Stimulated activated naive CD8-positive, alpha-beta T cell treated with anti-CD3 and anti-CD28 coated beads, Interleukin-15, Interleukin-2, amounts not matched to agents 100 ng/mL and 50 ng/mL, for 24 hours (primary cell): ENCODE measurements at regions not wholly inside any gene's neighbourhood (a gene's known extent, or its start where the extent isn't known, plus 50 kb on each side); places are given as distances from the start of the nearest gene placed in this dataset.
"Not testable (repeated sequence)": the region's sequence is repeated elsewhere in the genome, so short reads cannot be mapped to it uniquely, and the experiment has no call there.

Source experiments
- H3K27ac Mint-ChIP-seq: one replicate; pipeline ENCODE4 v1.8.0; 2021; ENCODE audit warnings: mild to moderate bottlenecking, mixed read lengths
- H3K27me3 Mint-ChIP-seq: one replicate; pipeline ENCODE4 v1.8.0; 2021; ENCODE audit warnings: mixed read lengths
- H3K36me3 Mint-ChIP-seq: one replicate; pipeline ENCODE4 v1.8.0; 2021; ENCODE audit warnings: low read depth, mixed read lengths
- H3K4me1 Mint-ChIP-seq: one replicate; pipeline ENCODE4 v1.8.0; 2021; ENCODE audit warnings: low read depth, mixed read lengths
- H3K4me3 Mint-ChIP-seq: one replicate; pipeline ENCODE4 v1.8.0; 2021; ENCODE audit warnings: mild to moderate bottlenecking, mixed read lengths
- H3K9me3 Mint-ChIP-seq: one replicate; pipeline ENCODE4 v1.8.0; 2021; ENCODE audit warnings: mixed read lengths

GRCh38 chr17:20702692-20703091 lies 123.2 kb downstream of the CDRT15L2 start:
- Mint-ChIP-seq H3K4me1 (peaks cover 20% of the 10 kb centered on the region), H3K4me3 (no peak overlapping the region), H3K9me3 (no peaks in the 10 kb centered on the region), H3K36me3 (no peaks in the 10 kb centered on the region), H3K27ac (no peak overlapping the region), H3K27me3 (no peaks in the 10 kb centered on the region)

GRCh38 chr17:20703781-20704180 lies 124.3 kb downstream of the CDRT15L2 start:
- Mint-ChIP-seq H3K4me3 (no peak overlapping the region), H3K36me3 (no peaks in the 10 kb centered on the region), H3K27ac (no peak overlapping the region)

DNA sequence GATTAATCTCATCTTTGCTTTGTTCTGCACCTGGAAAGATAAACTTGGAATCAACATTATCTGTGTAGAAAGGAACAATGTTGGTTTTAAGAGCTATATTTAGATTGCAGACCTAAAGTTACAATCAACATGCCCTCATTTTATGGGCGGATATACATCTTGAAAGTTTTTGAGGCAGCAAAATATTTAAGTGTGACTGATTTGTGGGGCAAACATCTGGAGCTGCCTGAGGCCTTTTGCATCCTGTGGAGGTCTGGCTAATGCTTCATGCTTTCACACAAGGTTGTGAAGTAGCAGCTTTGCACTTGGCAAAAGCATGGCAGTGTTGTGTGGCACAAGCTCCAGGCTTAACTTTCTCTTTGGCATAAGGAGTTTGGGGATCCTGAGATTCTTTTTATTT lies 125.7 kb downstream of the CDRT15L2 start:
- not testable (repeated sequence) for H3K4me3 Mint-ChIP-seq, H3K4me1 Mint-ChIP-seq, H3K27ac Mint-ChIP-seq, H3K36me3 Mint-ChIP-seq, H3K27me3 Mint-ChIP-seq, H3K9me3 Mint-ChIP-seq

More at GRCh38 chr17:20703781-20704180, 124.3 kb downstream of the CDRT15L2 start:
- peaks cover 11% of the 10 kb centered on the region for H3K4me1 Mint-ChIP-seq
- H3K9me3 Mint-ChIP-seq = no peaks in the 10 kb centered on the region
- H3K27me3 Mint-ChIP-seq = no peaks in the 10 kb centered on the region

DNA sequence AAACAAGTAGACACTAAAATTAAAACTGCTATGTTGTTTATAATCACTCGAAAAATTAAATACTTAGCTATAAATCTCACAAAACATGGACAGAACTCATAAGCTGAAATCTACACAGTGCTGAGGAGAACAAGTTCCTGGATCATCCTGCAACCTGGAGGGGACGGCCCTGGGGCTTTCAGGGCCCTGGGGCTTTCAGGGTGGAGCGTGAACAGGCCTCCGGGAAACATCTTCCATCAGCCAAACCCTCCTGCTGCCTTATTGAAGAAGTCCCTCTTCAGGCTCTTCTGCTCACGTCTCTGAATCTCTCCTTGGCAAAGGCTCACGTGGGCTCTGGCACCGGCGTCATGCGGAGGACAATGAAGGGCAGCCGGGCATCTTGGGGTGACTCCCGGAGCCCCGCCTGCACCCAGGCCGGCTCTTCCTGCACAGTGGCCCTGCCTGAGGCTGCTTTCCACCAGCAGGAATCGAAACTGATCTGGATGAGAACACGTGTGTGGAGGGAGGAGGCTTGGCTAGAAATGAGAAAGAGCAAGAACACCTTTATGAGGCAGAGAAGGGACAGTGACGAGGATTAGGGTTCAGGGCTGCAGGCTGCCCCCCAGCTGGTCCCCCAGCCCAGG lies 127.3 kb downstream of the CDRT15L2 start:
- Mint-ChIP-seq H3K4me3 (no peak overlapping the region), H3K4me1 (no peaks in the 10 kb centered on the region), H3K27ac (no peak overlapping the region), H3K36me3 (no peaks in the 10 kb centered on the region), H3K27me3 (no peaks in the 10 kb centered on the region), H3K9me3 (no peaks in the 10 kb centered on the region)

DNA sequence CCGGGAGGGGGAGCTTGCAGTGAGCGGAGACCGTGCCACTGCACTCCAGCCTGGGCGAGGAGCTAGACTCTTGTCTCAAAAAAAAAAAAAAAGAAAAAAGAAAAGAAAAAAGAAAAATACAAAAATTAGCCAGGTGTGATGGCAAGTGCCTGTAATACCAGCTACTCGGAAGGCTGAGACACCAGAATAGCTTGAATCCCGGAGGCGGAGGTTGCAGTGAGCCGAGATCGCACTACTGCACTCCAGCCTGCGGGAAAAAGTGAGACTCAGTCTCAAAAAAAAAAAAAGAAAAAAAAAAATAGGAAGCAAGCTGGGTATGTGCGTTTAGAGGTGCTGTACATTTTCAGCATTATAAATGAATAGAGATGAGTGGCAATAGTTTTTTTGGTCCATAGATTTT lies 129.3 kb downstream of the CDRT15L2 start:
- H3K4me1 Mint-ChIP-seq, H3K27ac Mint-ChIP-seq, H3K27me3 Mint-ChIP-seq, H3K36me3 Mint-ChIP-seq, H3K4me3 Mint-ChIP-seq, H3K9me3 Mint-ChIP-seq: not testable (repeated sequence)

- not testable (repeated sequence) for H3K36me3 Mint-ChIP-seq, H3K27me3 Mint-ChIP-seq, H3K4me1 Mint-ChIP-seq, H3K9me3 Mint-ChIP-seq, H3K27ac Mint-ChIP-seq, H3K4me3 Mint-ChIP-seq
These were observed 137.0 kb downstream of the CDRT15L2 start for GRCh38 chr17:20716481-20716880.

DNA sequence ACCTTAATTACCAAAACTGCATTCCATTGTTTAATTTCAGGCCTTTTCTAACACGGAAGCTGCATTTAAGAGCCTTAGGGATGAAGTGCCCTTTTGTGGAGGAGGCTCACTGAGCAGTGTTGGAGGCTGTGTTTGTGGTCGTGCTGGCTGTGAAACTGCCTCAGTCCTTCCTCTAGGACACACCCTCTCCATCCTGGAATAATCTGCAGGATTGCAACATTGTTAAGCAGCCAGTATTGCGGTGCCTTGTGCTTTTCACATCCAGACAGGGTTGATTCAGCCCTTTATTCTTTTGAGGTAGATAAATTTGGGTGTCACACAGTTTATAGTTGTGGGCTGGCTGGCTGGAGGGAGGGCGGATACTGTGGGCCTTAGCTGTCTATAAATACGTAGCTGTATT lies 141.6 kb downstream of the CDRT15L2 start:
- no peak overlapping the region for H3K27ac Mint-ChIP-seq
- no peaks in the 10 kb centered on the region for H3K36me3 Mint-ChIP-seq
- peaks cover 3% of the 10 kb centered on the region for H3K27me3 Mint-ChIP-seq
- no peaks in the 10 kb centered on the region for H3K9me3 Mint-ChIP-seq
- H3K4me3 Mint-ChIP-seq = no peak overlapping the region
- no peaks in the 10 kb centered on the region for H3K4me1 Mint-ChIP-seq

GRCh38 chr17:20724391-20724790 lies 144.9 kb downstream of the CDRT15L2 start:
- H3K9me3 Mint-ChIP-seq, H3K4me1 Mint-ChIP-seq, H3K4me3 Mint-ChIP-seq, H3K27ac Mint-ChIP-seq, H3K36me3 Mint-ChIP-seq, H3K27me3 Mint-ChIP-seq: not testable (repeated sequence)

DNA sequence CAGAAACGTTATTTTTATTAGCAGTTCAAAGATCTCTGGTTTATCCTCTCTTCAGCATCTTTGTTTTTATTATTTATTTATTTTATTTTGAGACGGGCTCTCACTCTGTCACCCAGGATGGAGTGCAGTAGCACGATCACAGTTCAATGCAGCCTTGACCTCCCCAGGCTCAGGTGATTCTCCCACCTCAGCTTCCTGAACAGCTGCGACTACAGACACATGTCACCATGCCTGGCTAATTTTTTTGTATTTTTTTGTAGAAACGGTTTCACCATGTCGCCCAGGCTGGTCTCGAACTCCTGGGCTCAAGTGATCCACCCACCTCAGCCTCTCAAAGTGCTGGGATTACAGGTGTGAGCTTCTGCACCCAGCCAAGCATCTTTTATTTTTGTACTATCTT lies 147.7 kb downstream of the CDRT15L2 start:
- not testable (repeated sequence) for H3K27me3 Mint-ChIP-seq, H3K9me3 Mint-ChIP-seq

DNA sequence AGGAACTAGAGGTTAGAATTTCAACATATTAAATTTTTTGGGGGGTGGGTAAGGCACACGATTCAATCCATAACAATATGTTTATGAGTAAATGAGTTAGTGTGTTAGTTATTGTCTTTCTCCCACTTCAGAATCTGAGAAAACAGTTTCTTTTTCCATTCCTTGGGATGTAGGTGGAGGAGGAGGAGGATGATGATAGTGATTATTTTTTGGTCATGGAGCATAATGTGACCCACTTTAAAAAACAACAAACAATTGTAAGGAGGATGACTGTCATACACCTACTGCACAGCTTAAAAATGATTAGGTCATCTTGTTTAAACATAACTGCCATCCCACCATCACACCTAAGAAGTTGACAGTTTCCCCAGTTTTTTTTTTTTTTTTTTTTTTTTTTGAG lies 148.7 kb downstream of the CDRT15L2 start:
- Mint-ChIP-seq H3K4me1 (peaks cover 3% of the 10 kb centered on the region), H3K4me3 (no peak overlapping the region), H3K27ac (no peak overlapping the region), H3K9me3 (no peaks in the 10 kb centered on the region), H3K36me3 (no peaks in the 10 kb centered on the region), H3K27me3 (peaks cover 6% of the 10 kb centered on the region)

More for the DNA sequence above, 147.7 kb downstream of the CDRT15L2 start:
- H3K4me1 Mint-ChIP-seq, H3K27ac Mint-ChIP-seq, H3K4me3 Mint-ChIP-seq, H3K36me3 Mint-ChIP-seq: not testable (repeated sequence)

- H3K4me1 Mint-ChIP-seq, H3K27ac Mint-ChIP-seq, H3K4me3 Mint-ChIP-seq, H3K27me3 Mint-ChIP-seq, H3K9me3 Mint-ChIP-seq, H3K36me3 Mint-ChIP-seq: not testable (repeated sequence)
These were observed 151.6 kb downstream of the CDRT15L2 start for GRCh38 chr17:20731131-20731530.

DNA sequence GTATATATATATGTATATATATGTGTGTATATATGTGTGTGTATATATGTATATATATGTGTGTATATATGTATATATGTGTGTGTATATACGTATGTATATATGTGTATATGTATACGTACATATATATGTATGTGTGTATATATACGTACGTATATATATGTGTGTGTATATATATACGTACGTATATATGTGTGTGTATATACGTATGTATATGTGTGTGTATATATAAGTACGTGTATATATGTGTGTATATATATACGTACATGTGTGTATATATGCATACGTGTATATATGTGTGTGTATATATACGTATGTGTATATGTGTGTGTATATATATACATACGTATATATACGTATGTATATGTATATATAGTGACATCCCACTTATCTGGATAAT lies 154.4 kb downstream of the CDRT15L2 start:
- Mint-ChIP-seq H3K4me3 (no peak overlapping the region), H3K9me3 (no peaks in the 10 kb centered on the region), H3K27ac (no peak overlapping the region), H3K27me3 (no peaks in the 10 kb centered on the region), H3K36me3 (no peaks in the 10 kb centered on the region), H3K4me1 (no peaks in the 10 kb centered on the region)

- Mint-ChIP-seq H3K4me1 (no peaks in the 10 kb centered on the region), H3K36me3 (no peaks in the 10 kb centered on the region), H3K27me3 (peaks cover 6% of the 10 kb centered on the region), H3K27ac (no peak overlapping the region), H3K4me3 (no peak overlapping the region), H3K9me3 (no peaks in the 10 kb centered on the region)
These were observed 156.3 kb downstream of the CDRT15L2 start for GRCh38 chr17:20735796-20736195.

DNA sequence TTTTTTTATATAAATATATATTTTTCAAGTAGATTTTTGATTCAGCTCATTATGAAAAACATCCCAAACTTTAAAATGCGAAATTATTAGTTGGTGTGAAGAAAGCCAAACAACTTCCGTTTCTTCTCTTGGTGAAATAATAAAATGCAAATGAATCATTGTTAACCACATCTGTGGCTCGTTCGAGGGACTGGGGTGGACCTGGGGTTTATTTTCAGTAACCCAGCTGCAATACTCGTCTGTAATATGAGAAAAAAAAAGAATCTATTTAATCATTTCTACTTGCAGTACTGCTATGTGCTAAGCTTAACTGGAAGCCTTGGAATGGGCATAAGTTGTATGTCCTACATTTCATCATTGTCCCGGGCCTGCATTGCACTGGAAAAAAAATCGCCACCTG lies 158.1 kb downstream of the CDRT15L2 start:
- not testable (repeated sequence) for H3K27ac Mint-ChIP-seq, H3K36me3 Mint-ChIP-seq, H3K4me1 Mint-ChIP-seq, H3K9me3 Mint-ChIP-seq, H3K4me3 Mint-ChIP-seq
- H3K27me3 Mint-ChIP-seq = peaks cover 12% of the 10 kb centered on the region

DNA sequence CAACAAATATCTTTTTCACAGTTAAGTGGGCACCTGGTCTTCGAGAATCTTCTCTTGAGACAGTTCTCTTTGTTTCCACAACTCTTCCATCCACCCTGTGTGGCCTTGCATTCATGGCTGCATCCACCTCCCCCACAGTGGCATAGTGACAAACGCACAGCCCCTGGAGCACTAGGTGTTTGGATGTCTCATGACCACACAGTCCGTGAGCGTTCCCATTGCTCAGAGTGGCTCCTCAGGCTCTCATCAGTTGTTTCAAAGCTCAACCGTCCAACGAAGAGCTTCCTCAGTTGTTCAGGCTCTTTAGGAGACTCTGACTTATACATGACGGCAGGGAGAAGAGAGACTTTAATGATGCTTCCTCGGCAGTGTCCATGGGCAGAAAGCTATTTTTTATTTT lies 191.6 kb downstream of the CDRT15L2 start:
- H3K9me3 Mint-ChIP-seq = no peaks in the 10 kb centered on the region
- H3K27ac Mint-ChIP-seq = no peak overlapping the region
- no peak overlapping the region for H3K4me3 Mint-ChIP-seq
- H3K27me3 Mint-ChIP-seq = no peaks in the 10 kb centered on the region
- H3K36me3 Mint-ChIP-seq = no peaks in the 10 kb centered on the region
- no peaks in the 10 kb centered on the region for H3K4me1 Mint-ChIP-seq

DNA sequence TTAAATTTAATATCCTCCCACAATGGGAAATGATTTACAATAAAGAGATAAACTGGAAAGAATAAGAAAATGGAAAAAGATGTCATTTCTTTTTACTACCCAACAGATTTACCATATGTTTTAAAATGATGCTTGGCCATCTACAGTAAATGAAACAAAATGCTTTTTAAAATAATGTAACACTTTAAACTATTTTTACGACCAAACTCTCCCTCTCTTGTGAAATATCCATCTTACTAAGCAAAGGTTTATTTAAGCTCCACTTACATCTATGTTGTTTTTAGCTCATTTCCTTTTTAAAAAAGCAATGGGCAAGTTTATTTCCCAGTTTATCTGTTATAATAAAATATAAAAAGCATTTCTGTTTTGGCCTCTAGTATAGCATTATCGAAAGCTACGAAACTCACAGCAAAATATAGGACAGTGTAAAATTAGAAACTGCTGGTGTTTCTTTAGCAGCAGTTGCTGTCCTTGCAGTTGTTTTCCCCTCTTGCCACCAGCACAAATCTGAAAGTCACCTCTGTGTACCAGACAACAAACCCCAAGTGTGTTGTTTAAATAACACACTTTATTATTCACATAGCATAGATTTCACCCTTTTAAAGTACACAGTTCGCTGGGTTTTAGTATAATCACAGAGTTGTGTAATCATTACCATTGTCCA lies 195.1 kb downstream of the CDRT15L2 start:
- H3K36me3 Mint-ChIP-seq = no peaks in the 10 kb centered on the region
- H3K27me3 Mint-ChIP-seq = peaks cover 4% of the 10 kb centered on the region
- H3K4me3 Mint-ChIP-seq = no peak overlapping the region
- H3K9me3 Mint-ChIP-seq = no peaks in the 10 kb centered on the region
- no peaks in the 10 kb centered on the region for H3K4me1 Mint-ChIP-seq
- H3K27ac Mint-ChIP-seq = no peak overlapping the region
